ENCODE measurements at regions not wholly inside any gene's neighbourhood (a gene's known extent, or its start where the extent isn't known, plus 50 kb on each side); places are given as distances from the start of the nearest gene placed in this dataset.

DNA sequence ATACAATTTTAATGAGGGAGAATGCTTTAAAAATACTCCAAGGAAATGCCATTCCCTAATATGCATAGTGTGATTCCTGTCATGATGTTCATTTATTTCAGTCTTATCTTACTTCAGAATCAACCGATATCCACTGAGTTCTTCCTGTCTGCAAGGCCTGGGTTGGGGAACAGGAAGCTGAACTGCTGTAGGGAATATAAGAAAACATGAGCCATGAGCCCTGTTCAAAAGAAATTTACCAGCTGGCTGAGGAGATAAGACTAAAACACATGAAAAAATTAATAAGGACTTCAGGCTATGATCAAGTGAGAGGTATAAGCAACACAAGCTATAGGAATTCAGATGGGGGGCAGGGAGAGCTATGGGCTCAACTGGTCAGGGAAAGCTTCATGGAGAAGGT is 184.7 kb downstream of the PLPP4 start:
- Mint-ChIP-seq H3K36me3 (ENCODE audit: insufficient read depth in 2 of 2) (no peaks in the 10 kb centered on the region), H3K4me3 (no peak overlapping the region), H3K9me3 (no peaks in the 10 kb centered on the region), H3K4me1 (ENCODE audit: low read depth) (no peaks in the 10 kb centered on the region), H3K27me3 (ENCODE audit: low read depth) (no peaks in the 10 kb centered on the region), H3K27ac (no peak overlapping the region)
- ATAC-seq (replicated peaks in 1 of 2), result no peak
- DNase-seq, result no peak

DNA sequence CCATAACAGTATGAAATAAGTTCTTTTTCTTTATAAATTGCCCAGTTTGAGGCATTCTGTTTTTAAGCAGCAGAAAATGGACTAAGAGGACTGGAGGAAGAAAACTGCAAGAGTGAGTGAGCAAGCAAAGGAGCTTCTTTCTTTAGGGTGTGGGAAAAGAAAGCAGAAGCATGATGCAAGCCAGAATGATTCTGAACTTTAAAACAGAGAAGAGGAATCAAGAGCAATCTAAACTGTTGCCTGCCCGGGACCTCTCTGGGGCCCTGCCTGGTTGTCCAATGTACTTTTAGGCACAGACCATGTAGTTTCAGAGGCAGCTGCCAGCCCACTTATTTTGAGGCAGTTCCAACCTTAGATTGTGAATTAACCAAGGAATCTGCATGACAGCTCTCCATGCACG is 186.3 kb downstream of the PLPP4 start:
- H3K27ac Mint-ChIP-seq, result no peak overlapping the region
- no peaks in the 10 kb centered on the region for H3K36me3 Mint-ChIP-seq (ENCODE audit: insufficient read depth in 2 of 2)

DNA sequence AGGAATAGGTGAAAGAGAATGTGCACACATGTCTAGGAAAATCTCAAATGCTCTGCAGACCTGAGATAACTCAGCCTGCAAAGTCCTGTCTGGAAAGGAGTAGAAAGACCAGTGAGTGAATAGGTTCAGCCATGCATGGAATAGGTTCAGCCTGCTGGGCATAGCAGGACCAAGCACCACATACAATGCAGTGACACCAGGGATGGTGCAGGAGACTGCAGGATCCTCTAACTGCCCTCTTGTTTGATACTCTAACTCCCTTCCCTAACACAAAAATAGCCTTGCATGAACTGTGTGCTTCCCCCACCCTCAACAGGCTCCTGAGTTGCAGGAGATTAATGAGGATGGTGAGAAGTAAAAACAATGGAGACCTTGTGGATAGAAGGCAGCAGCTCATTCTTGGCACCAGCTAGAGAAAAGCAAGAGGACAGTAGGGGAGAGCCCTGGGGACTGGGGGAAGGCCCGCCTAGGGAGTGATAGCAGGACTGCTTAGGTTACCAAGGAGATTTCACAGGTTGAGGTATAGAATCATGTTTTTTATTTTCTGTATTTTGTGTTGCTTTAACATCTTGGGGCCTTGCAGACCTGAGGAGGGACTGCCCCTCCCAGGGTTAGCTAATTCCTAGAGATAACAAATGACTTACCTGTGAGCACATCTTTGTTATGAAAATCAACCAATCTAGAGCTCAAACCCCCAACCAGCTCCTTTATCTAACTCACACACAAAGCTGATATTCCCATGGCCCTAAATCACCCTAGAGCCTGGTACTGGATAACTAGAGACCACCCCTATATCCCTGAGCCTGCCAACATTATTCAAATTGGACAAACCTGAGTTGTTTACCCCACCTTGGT is 187.8 kb downstream of the PLPP4 start:
- Mint-ChIP-seq H3K27ac (no peak overlapping the region), H3K4me1 (ENCODE audit: low read depth) (no peaks in the 10 kb centered on the region), H3K9me3 (no peaks in the 10 kb centered on the region), H3K4me3 (no peak overlapping the region), H3K36me3 (ENCODE audit: insufficient read depth in 2 of 2) (no peaks in the 10 kb centered on the region), H3K27me3 (ENCODE audit: low read depth) (no peaks in the 10 kb centered on the region)
- ATAC-seq (replicated peaks in 1 of 2) (no peak), DNase-seq (no peak)

More for the DNA sequence above, 186.3 kb downstream of the PLPP4 start:
- Mint-ChIP-seq H3K27me3 (ENCODE audit: low read depth) (no peaks in the 10 kb centered on the region), H3K4me3 (no peak overlapping the region), H3K4me1 (ENCODE audit: low read depth) (no peaks in the 10 kb centered on the region), H3K9me3 (no peaks in the 10 kb centered on the region)
- ATAC-seq (replicated peaks in 1 of 2) (no peak), DNase-seq (no peak)

DNA sequence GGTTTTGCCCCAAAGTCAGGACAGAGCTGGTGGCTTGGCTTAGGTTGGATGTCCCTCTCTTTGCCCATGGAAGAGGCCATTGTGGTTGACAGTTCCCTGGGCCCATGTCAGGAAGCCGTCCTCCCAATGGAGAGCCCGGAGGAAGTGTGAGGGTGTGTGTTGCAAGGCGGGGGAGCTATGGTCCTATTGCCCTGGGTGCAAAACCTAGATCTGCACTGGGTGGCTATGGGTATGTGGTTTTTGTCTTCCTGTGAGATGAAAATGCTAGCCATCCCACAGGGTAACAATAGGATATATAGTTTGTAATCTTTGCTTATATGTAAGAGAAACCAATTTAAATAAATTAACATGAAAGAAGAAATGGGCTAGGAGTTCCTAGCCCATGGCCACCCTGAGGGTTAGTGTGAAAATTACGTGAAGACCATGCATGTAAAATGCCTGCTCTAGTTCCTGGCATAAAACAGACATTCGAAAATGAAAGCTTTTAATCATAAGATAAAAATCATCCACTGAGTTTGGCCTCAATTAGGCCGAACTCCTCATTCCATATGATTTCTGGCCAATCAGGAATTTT is 189.2 kb downstream of the PLPP4 start:
- Mint-ChIP-seq H3K9me3 (no peaks in the 10 kb centered on the region), H3K27me3 (ENCODE audit: low read depth) (no peaks in the 10 kb centered on the region), H3K27ac (no peak overlapping the region), H3K4me1 (ENCODE audit: low read depth) (no peaks in the 10 kb centered on the region), H3K4me3 (no peak overlapping the region), H3K36me3 (ENCODE audit: insufficient read depth in 2 of 2) (no peaks in the 10 kb centered on the region)
- ATAC-seq (replicated peaks in 1 of 2), result no peak
- DNase-seq, result no peak

DNA sequence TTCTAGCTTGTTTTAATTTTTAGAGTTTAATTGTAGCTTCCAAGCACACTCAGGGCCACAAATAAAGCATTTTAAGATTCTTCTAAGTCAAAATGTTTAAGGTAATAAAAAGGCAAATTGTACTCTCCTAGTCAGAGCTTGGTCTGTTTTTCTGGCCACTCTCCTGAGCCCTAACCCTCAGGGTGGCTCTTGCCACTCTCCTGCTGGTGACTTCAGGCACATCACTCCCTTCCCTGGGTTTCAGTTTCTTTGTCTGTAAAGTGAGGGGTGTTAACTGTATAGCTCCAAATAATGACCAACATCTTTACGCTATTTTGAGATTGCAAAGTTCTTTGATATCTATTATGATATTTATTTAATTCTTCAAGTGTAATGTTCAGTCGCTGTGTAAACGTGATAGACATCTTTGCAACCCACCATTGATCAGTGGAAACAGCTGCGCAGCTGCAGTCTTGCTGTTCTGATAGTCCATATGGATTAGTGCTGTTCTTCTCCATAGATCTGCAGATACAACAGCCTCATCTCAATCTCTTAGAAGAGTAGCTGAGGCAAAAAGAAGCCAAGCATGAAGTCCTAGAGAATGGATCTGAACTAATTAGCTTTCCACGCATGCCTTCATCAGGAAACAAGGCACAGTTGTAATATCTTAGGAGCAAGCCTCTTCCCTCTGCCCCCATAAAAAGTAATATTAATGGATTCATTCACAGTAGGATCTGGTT is 189.9 kb downstream of the PLPP4 start:
- Mint-ChIP-seq H3K27me3 (ENCODE audit: low read depth) (no peaks in the 10 kb centered on the region), H3K9me3 (no peaks in the 10 kb centered on the region), H3K27ac (no peak overlapping the region), H3K4me3 (no peak overlapping the region), H3K4me1 (ENCODE audit: low read depth) (no peaks in the 10 kb centered on the region), H3K36me3 (ENCODE audit: insufficient read depth in 2 of 2) (no peaks in the 10 kb centered on the region)
- ATAC-seq (replicated peaks in 1 of 2) (no peak), DNase-seq (no peak)

GRCh38 chr10:120650705-120651399 is 193.8 kb downstream of the PLPP4 start:
- Mint-ChIP-seq H3K9me3 (peaks cover 0 to 1% of the 10 kb centered on the region in 2 donors), H3K27ac (no peak overlapping the region), H3K27me3 (ENCODE audit: low read depth) (no peaks in the 10 kb centered on the region), H3K4me3 (no peak overlapping the region), H3K4me1 (ENCODE audit: low read depth) (no peaks in the 10 kb centered on the region), H3K36me3 (ENCODE audit: insufficient read depth in 2 of 2) (no peaks in the 10 kb centered on the region)
- ATAC-seq (replicated peaks in 1 of 2), result no peak
- no peak for DNase-seq

GRCh38 chr10:120656107-120656506 is 195.1 kb upstream of the WDR11 start:
- no peaks in the 10 kb centered on the region for H3K4me1 Mint-ChIP-seq (ENCODE audit: low read depth)
- H3K27me3 Mint-ChIP-seq (ENCODE audit: low read depth), result peaks cover 6% of the 10 kb centered on the region
- no peak for ATAC-seq (replicated peaks in 1 of 2)

DNA sequence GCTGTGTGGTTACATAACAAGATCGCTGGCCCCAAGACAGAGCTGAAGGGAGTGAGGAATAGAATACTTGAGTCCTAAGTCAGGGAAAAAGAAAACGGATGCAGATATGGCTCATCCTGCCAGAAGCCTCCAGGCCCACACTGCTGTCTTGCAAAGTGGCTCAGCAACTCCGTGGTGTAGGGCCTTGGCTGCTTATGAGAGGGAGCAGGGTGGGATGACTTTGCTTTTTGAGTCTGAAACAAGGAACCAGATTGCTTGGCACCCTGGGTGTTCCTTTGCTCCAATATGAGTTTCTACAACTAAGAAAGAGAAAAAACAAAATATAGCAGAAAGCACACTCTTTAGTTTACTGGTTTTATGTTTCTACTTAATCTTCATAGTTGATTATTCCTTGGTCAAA is 193.8 kb upstream of the WDR11 start:
- no peak overlapping the region for H3K4me3 Mint-ChIP-seq
- H3K36me3 Mint-ChIP-seq (ENCODE audit: insufficient read depth in 2 of 2), result no peaks in the 10 kb centered on the region
- peaks cover 0 to 2% of the 10 kb centered on the region in 2 donors for H3K9me3 Mint-ChIP-seq
- H3K27me3 Mint-ChIP-seq (ENCODE audit: low read depth), result peaks cover 6% of the 10 kb centered on the region
- ATAC-seq (replicated peaks in 1 of 2) (no peak), DNase-seq (no peak)
- no peaks in the 10 kb centered on the region for H3K4me1 Mint-ChIP-seq (ENCODE audit: low read depth)
- no peak overlapping the region for H3K27ac Mint-ChIP-seq

More at GRCh38 chr10:120656107-120656506, 195.1 kb upstream of the WDR11 start:
- Mint-ChIP-seq H3K9me3 (peaks cover 0 to 2% of the 10 kb centered on the region in 2 donors), H3K4me3 (no peak overlapping the region), H3K27ac (no peak overlapping the region), H3K36me3 (ENCODE audit: insufficient read depth in 2 of 2) (no peaks in the 10 kb centered on the region)
- no peak for DNase-seq

DNA sequence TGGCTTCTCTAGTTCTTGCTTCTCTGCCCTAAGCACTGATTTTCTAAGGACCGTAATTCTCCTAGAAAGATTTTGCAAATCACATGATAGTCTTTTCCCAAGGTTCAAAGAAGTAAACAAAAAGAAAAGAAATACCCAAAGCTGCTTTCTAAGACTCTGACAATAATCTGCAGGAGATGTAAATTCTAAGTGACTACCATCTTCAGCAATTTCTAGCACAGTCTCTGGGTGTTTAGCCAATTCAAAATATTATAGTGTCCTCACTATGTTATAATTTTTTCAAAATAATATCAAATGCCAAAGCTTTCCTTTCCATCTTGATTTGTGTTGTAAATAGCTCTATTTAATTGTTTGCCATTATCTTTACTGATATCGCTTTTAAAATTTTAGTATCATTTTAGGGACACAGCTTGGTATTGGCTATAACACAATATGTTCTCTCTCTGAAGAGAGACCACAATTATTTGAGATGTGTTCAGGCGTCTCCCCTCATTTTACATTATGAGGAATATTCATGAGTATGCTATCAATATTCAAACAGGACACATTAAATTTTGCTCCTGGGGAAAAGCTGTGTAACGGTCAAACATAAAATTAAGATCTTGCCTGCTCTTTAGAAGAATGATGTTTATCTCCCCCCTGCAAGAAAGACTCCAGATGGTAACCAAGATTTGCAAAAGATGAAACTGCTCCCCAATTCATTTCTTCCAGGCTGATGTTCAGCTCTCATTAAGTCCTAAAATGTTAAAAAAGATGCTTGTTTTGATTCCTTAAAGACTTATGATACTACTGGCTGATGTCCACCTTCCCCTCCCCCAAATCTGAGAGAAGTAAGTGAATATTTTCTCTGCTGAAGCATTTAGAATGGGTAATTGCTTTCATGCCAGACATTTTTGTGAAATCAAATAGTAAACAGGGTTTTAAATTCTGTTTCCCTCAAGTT is 191.9 kb upstream of the WDR11 start:
- Mint-ChIP-seq H3K4me3 (no peak overlapping the region), H3K36me3 (ENCODE audit: insufficient read depth in 2 of 2) (no peaks in the 10 kb centered on the region), H3K4me1 (ENCODE audit: low read depth) (no peaks in the 10 kb centered on the region), H3K27me3 (ENCODE audit: low read depth) (peaks cover 6% of the 10 kb centered on the region), H3K27ac (no peak overlapping the region), H3K9me3 (peaks cover 0 to 2% of the 10 kb centered on the region in 2 donors)
- DNase-seq (no peak), ATAC-seq (replicated peaks in 1 of 2) (no peak)

DNA sequence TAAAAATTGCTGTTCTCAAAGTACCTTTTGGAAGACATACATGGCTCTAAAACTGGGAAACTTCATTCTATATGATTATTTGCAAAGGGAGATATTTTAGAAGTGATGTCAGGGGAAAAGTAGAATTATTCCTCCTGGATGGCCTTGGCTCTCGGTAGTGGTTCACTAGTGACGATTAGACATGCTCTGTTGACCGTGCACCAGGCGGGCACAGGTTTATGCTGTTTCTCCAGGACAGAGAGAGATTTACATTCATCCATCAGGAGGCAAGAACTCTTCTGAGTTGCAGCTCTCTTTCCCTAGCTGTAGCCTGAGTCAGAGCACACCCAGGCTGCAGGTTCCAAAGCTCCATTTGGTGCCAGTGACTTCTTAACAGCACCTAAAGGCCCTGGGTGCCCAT is 184.9 kb upstream of the WDR11 start:
- DNase-seq (no peak), ATAC-seq (replicated peaks in 1 of 2) (no peak)
- Mint-ChIP-seq H3K9me3 (peaks cover 0 to 1% of the 10 kb centered on the region in 2 donors), H3K27ac (no peak overlapping the region), H3K27me3 (ENCODE audit: low read depth) (no peaks in the 10 kb centered on the region), H3K4me1 (ENCODE audit: low read depth) (no peaks in the 10 kb centered on the region), H3K4me3 (no peak overlapping the region), H3K36me3 (ENCODE audit: insufficient read depth in 2 of 2) (no peaks in the 10 kb centered on the region)

GRCh38 chr10:120667276-120667675 is 183.9 kb upstream of the WDR11 start:
- Mint-ChIP-seq H3K27me3 (ENCODE audit: low read depth) (no peaks in the 10 kb centered on the region), H3K9me3 (peaks cover 0 to 2% of the 10 kb centered on the region in 2 donors), H3K4me3 (no peak overlapping the region), H3K36me3 (ENCODE audit: insufficient read depth in 2 of 2) (no peaks in the 10 kb centered on the region), H3K27ac (no peak overlapping the region), H3K4me1 (ENCODE audit: low read depth) (no peaks in the 10 kb centered on the region)
- ATAC-seq (replicated peaks in 1 of 2), result no peak
- DNase-seq, result no peak

DNA sequence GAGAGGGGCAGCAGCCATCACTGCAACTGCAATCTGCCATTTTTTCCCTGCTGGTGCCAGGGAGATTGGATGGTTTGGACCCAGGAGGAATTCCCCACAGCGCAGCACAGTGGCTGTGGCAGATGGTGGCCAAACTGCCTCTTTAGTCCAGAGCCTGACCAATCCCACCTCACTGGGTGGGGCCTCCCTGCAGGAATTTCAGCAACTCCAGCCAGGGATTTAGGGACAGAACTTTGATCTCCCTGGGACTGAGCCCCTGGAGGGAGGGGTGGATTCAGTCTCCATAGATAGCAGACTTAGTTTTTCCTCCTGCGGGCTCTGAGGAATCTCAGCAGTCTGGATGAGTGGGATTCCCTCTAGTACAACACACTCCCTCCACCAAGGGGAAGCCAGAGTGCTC is 179.7 kb upstream of the WDR11 start:
- no peak overlapping the region for H3K4me3 Mint-ChIP-seq
- no peaks in the 10 kb centered on the region for H3K27me3 Mint-ChIP-seq (ENCODE audit: low read depth)
- peaks cover 0 to 2% of the 10 kb centered on the region in 2 donors for H3K36me3 Mint-ChIP-seq (ENCODE audit: insufficient read depth in 2 of 2)
- no peak overlapping the region for H3K27ac Mint-ChIP-seq
- H3K4me1 Mint-ChIP-seq (ENCODE audit: low read depth), result no peaks in the 10 kb centered on the region
- H3K9me3 Mint-ChIP-seq, result peaks cover 5 to 10% of the 10 kb centered on the region in 2 donors
- ATAC-seq (replicated peaks in 1 of 2), result no peak
- DNase-seq, result no peak
